SK-N-MC (cell line): ENCODE measurements at regions not wholly inside any gene's neighbourhood (a gene's known extent, or its start where the extent isn't known, plus 50 kb on each side); places are given as distances from the start of the nearest gene placed in this dataset.

Experiments used
- EZH2 ChIP-seq: fragments of 200-600 bp; sonication (generic); IDR thresholded peaks from one replicate; pipeline ENCODE4 v1.6.1; 2017; ENCODE audit warnings: antibody characterized with exemption
- POLR2AphosphoS5 ChIP-seq: IDR thresholded peaks from 2 replicates; pipeline ENCODE4 v1.6.1; 2012; ENCODE audit warnings: mild to moderate bottlenecking, low read depth, low read length, borderline replicate concordance

DNA sequence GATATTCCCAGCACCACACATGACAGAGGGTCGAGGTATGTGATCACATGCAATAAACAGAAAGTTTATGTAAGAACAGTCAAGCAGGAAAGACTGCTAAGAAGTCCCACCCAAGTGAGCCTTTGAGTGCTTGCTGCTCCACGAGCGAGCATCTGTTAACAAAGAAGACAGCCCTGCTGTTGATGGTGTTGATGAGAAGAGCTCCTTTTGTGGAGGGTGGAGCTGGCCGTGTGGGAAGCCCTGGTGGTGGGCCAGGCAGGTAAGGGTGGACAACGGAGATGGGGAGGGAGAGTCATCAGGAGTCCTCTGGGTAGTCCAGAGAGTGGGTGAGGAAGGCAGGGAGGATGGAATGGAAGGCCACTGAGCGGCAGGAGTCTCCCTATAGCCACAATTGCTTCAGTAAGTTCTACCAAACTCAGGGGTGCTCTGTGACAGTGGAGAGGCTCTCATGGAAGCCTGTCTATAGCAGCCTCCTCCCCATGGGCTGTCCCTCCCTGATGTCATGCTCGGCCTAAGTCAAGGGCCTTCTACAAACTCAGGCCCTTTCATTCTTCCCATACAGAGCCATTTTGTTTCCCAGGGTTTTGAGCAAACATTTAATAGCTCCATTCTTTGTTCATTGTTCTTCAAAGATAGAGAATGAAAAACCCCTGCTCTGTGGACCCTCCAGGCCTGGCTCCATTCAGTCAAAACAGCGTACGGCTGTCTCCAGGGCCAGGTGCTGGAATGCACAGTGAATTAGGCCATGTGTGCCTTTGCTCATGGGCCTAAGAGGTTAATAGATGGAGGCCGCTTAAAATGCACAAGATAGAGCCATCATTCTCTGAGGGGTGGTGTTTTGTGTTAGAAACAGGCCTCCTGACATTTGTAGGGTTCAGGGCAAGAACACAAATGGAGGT lies 494.2 kb upstream of the RAB6C start:
- no peak for TF ChIP-seq EZH2
- no peak for TF ChIP-seq POLR2AphosphoS5
